HFFc6 (cell line): ENCODE measurements at regions not wholly inside any gene's neighbourhood (a gene's known extent, or its start where the extent isn't known, plus 50 kb on each side); places are given as distances from the start of the nearest gene placed in this dataset.

Source experiments
- DNase-seq: peaks from one replicate; pipeline ENCODE4 v3.0.0-alpha.2; 2018
- H3K27ac Mint-ChIP-seq: 2 replicates; pipeline ENCODE4 v1.8.0; 2020; ENCODE audit warnings: mild to moderate bottlenecking, mixed read lengths
- H3K27me3 Mint-ChIP-seq: 2 replicates; pipeline ENCODE4 v1.8.0; 2021; ENCODE audit warnings: mild to moderate bottlenecking, moderate library complexity, mixed read lengths; ENCODE audit not compliant: insufficient read depth
- H3K36me3 Mint-ChIP-seq: 2 replicates; pipeline ENCODE4 v1.8.0; 2021; ENCODE audit warnings: low read depth, mixed read lengths
- H3K4me1 Mint-ChIP-seq: 2 replicates; pipeline ENCODE4 v1.8.0; 2020; ENCODE audit warnings: low read depth, mixed read lengths
- H3K4me3 Mint-ChIP-seq: 2 replicates; pipeline ENCODE4 v1.8.0; 2020; ENCODE audit warnings: mild to moderate bottlenecking, moderate library complexity, mixed read lengths
- H3K9me3 Mint-ChIP-seq: 2 replicates; pipeline ENCODE4 v1.8.0; 2020; ENCODE audit warnings: mild to moderate bottlenecking, mixed read lengths
- TF ChIP-seq, protein P1 (sequence below): fragments of 200-600 bp; sonication (generic); IDR thresholded peaks from 2 replicates; pipeline ENCODE4 v1.5.0; 2021; ENCODE audit warnings: antibody characterized with exemption, mild to moderate bottlenecking

DNA sequence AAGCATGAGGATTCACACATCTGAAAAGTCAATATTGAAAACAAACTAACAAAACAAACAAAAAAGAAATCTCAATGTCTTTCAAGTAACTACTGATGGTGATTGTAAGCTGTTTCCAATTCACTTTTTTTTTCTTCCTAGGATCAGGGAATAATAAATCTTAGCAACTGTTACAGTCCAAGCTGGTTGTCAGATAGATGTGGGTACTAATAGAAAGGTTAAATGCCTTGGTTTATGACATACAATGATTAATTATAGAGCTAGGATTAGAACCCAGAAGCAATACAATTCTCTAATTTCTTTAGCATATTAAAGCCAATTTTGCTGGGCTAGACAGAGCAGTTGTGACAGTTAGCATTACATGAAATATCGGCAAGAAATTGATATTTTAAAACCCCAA, 1301.6 kb downstream of the EPHA7 start:
- Mint-ChIP-seq H3K27me3 (no peaks in the 10 kb centered on the region), H3K9me3 (peaks cover 17% of the 10 kb centered on the region), H3K27ac (no peak overlapping the region), H3K4me1 (no peaks in the 10 kb centered on the region), H3K36me3 (no peaks in the 10 kb centered on the region; the same call in 1 of the 2 replicates), H3K4me3 (no peak overlapping the region)
- no peak for DNase-seq
- TF ChIP-seq, protein P1, sequence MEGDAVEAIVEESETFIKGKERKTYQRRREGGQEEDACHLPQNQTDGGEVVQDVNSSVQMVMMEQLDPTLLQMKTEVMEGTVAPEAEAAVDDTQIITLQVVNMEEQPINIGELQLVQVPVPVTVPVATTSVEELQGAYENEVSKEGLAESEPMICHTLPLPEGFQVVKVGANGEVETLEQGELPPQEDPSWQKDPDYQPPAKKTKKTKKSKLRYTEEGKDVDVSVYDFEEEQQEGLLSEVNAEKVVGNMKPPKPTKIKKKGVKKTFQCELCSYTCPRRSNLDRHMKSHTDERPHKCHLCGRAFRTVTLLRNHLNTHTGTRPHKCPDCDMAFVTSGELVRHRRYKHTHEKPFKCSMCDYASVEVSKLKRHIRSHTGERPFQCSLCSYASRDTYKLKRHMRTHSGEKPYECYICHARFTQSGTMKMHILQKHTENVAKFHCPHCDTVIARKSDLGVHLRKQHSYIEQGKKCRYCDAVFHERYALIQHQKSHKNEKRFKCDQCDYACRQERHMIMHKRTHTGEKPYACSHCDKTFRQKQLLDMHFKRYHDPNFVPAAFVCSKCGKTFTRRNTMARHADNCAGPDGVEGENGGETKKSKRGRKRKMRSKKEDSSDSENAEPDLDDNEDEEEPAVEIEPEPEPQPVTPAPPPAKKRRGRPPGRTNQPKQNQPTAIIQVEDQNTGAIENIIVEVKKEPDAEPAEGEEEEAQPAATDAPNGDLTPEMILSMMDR: no peak

DNA sequence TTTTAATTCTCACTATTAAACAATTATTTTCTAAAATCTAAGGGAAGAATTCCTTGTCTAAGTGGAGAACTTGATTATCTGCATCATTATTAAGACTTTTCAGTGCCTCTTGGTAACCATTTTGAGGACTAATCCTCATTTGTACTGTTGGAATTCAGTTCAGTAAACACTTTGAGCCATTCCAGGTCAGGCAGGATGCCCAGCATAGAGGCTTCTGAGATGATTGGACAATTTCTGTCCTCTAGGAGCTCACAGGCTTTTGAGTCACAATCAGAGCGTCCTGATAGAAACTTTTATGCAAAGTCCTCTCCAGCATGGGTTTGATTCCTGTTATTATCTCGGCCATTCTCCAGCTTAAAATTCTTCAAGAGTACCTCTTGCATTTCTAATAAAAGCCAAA, 1304.6 kb downstream of the EPHA7 start:
- TF ChIP-seq, protein P1: no peak
- DNase-seq: no peak
- H3K27ac Mint-ChIP-seq: no peak overlapping the region
- no peaks in the 10 kb centered on the region for H3K27me3 Mint-ChIP-seq
- H3K4me3 Mint-ChIP-seq: no peak overlapping the region
- H3K4me1 Mint-ChIP-seq: no peaks in the 10 kb centered on the region
- H3K9me3 Mint-ChIP-seq: peaks cover 25% of the 10 kb centered on the region
- H3K36me3 Mint-ChIP-seq: no peaks in the 10 kb centered on the region; the same call in 1 of the 2 replicates

DNA sequence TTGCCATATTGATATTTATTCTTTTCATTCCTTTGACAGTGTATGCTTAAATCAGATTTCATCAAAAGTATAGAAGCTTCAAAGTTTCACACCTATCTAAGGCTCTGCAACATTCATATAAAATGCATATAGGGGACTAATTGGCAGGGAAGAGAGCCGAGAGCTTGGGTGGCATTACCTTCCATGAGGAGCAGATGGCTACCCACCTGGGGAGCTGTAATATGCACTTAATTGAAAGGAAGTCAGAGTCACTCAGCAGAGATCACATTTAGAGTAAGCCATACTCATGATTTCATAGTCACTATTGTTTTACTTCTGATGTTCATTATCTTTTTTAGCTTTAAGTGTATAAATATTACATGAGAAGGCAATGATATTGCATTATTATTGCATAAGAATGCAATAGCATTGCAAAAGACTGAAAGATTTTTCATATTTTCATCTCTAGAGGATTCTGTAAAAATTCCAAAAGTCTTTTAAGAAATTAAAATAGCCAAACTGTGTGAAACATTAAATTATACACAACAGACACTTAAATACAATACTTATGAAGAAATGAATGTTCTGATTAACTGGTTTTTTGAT, 1305.2 kb downstream of the EPHA7 start:
- peaks cover 26% of the 10 kb centered on the region for H3K9me3 Mint-ChIP-seq
- H3K27ac Mint-ChIP-seq: no peak overlapping the region
- no peaks in the 10 kb centered on the region for H3K27me3 Mint-ChIP-seq
- TF ChIP-seq, protein P1: no peak
- H3K4me1 Mint-ChIP-seq: no peaks in the 10 kb centered on the region
- no peaks in the 10 kb centered on the region; the same call in 1 of the 2 replicates for H3K36me3 Mint-ChIP-seq
- H3K4me3 Mint-ChIP-seq: no peak overlapping the region
- DNase-seq: no peak

- no peak for DNase-seq
- TF ChIP-seq, protein P1: no peak
- Mint-ChIP-seq H3K4me3 (no peak overlapping the region), H3K27me3 (no peaks in the 10 kb centered on the region), H3K4me1 (no peaks in the 10 kb centered on the region), H3K27ac (no peak overlapping the region), H3K9me3 (peaks cover 49% of the 10 kb centered on the region), H3K36me3 (no peaks in the 10 kb centered on the region; the same call in 1 of the 2 replicates)
Observed at GRCh38 chr6:92111386-92111785, 1308.0 kb downstream of the EPHA7 start.

GRCh38 chr6:92110403-92110802, 1309.0 kb downstream of the EPHA7 start:
- H3K27ac Mint-ChIP-seq: no peak overlapping the region
- no peak for DNase-seq
- no peaks in the 10 kb centered on the region for H3K36me3 Mint-ChIP-seq
- H3K4me1 Mint-ChIP-seq: no peaks in the 10 kb centered on the region
- H3K4me3 Mint-ChIP-seq: no peak overlapping the region
- TF ChIP-seq, protein P1: no peak
- H3K9me3 Mint-ChIP-seq: peaks cover 52% of the 10 kb centered on the region
- H3K27me3 Mint-ChIP-seq: no peaks in the 10 kb centered on the region
